ENCODE measurements at regions not wholly inside any gene's neighbourhood (a gene's known extent, or its start where the extent isn't known, plus 50 kb on each side); places are given as distances from the start of the nearest gene placed in this dataset.
A peak's percentile ranks its signal among the peaks of the same experiment; 100 is the strongest.
"Not testable (repeated sequence)": the region's sequence is repeated elsewhere in the genome, so short reads cannot be mapped to it uniquely, and the experiment has no call there.

GRCh38 chr15:44817797-44818196 is 81.5 kb downstream of the TRIM69 start:
- DNase-seq (ENCODE audit: low read depth): peak; percentile 41

DNA sequence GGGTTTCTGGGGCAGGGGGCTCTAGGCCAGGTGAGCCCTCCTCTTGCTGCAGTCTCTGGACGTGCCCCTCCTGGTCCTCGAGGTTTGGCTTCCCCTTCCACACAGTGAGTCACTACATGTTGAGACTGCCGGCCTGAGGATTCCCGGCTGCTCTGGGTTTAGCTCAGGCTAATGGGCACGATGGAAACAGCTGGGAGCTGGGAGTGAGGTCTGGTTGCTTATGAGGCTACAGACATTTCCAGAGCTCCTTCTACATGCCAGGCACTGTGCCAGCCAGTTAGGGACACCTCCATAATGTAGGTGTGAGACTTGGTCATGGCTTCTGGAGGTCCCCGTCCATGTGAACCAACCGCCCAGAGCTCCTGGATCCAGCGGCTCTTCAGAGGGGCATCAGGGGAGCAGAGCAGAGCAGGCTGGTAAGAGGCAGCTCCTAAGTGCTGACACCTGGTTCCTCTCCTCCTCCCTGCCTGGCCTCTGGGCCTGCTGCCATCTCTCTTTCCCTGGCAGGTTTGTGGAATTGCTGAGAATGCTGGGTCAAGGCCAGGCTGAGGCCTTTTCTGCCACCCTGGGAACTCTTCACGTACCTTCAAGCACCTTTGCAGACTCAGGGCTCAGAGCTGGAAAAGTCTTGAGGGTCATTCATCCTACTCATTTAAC is 83.1 kb downstream of the TRIM69 start:
- peak; percentile 35 for DNase-seq (ENCODE audit: low read depth)

- DNase-seq (ENCODE audit: low read depth): not testable (repeated sequence)
Observed at GRCh38 chr15:44820535-44820934, 84.2 kb downstream of the TRIM69 start.

DNA sequence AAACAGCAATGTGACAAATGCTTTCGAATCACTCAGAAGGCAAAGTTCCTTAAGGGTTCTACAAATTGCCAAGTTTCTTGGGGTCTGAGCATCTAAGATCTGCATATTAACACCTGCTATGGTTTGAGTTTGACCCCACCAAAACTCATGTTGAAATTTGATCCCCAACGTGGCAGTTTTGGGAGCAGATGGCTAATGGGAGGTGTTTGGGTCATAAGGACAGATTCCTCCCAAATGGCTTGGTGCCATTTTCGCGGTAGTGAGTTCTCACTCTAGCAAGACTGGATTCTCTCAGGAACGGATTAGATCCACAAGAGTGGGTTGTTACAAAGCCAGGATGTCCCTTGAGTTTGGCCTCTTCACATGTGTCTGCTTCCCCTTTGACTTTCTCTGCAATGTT is 84.6 kb downstream of the TRIM69 start:
- peak; percentile 34 for DNase-seq (ENCODE audit: low read depth)

GRCh38 chr15:44824277-44825145 is 88.2 kb downstream of the TRIM69 start:
- DNase-seq (ENCODE audit: low read depth): not testable (repeated sequence)

- not testable (repeated sequence) for DNase-seq (ENCODE audit: low read depth)
Observed at GRCh38 chr15:44826583-44826982, 90.3 kb downstream of the TRIM69 start.

GRCh38 chr15:44828229-44828914 is 92.0 kb downstream of the TRIM69 start:
- not testable (repeated sequence) for DNase-seq (ENCODE audit: low read depth)

DNA sequence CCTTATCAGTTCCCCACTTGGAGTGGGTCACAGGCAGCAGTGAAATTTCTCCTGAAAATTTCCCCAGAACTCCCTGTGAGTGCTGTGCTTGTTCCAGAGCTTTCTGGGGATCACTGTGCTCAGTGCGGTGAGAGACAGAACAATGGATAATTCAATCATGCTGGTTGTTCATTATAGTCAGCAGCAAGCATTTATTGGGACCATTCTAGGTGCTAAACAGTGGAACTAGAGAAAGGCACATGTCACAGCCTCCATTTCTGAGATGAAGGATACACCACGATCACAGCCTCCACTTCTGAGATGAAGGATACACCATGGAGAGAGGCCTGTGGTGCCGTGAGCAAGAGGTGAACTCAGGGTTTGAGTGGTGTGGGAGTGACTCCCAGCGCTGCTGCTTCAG is 92.8 kb downstream of the TRIM69 start:
- not testable (repeated sequence) for DNase-seq (ENCODE audit: low read depth)

GRCh38 chr15:44830692-44831408 is 94.5 kb downstream of the TRIM69 start:
- DNase-seq (ENCODE audit: low read depth): peak; percentile 76

DNA sequence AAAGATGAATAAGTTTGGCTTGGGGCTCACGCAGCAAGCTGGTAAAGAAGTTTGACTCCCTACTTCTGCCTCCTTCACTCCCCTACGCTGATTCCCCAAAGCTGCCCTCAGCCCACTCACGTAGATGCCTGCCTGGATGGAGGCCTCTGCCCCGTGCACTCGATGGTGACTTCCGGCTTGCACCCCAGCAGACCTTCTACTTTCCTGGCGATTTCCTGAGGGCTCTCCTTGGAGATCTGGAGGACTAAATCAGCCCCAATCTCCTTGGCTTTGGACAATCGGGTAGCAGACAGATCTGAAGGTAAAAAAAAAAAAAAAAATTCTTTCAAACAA is 95.0 kb downstream of the TRIM69 start:
- DNase-seq (ENCODE audit: low read depth): not testable (repeated sequence)

DNA sequence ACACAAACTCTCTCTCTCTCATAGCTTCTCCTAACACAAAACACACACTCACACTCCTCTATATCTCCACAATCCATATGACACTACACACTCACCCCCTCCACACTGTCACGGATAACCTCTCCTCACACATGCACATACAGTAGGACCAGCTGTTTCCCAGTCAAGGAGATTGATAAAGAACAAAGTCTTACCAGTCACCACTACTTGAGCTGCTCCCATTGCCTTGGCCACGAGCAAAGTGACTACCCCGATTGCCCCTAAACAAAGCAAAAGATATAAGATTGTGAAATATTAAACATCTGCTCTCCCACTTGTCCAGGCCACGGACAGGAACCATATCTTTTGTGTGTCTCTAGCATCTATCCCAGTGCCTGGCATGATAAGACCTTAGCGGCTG is 95.8 kb downstream of the TRIM69 start:
- DNase-seq (ENCODE audit: low read depth): not testable (repeated sequence)

DNA sequence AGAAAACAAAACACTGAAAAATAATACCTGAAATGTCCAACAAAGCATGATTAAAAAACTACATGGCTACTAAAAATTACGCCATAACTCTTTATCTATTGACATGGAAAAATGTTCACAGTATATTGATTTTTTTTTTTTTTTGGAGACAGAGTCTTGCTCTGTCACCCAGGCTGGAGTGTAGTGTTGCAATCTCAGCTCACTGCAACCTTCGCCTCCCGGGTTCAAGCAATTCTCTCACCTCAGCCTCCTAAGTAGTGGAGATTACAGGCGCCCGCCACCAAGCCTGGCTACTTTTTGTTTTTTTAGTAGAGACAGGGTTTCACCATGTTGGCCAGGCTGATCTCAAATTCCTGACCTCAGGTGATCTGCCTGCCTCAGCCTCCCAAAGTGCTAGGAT is 96.8 kb downstream of the TRIM69 start:
- not testable (repeated sequence) for DNase-seq (ENCODE audit: low read depth)

GRCh38 chr15:44833761-44834160 is 97.4 kb downstream of the TRIM69 start:
- DNase-seq (ENCODE audit: low read depth): not testable (repeated sequence)

DNA sequence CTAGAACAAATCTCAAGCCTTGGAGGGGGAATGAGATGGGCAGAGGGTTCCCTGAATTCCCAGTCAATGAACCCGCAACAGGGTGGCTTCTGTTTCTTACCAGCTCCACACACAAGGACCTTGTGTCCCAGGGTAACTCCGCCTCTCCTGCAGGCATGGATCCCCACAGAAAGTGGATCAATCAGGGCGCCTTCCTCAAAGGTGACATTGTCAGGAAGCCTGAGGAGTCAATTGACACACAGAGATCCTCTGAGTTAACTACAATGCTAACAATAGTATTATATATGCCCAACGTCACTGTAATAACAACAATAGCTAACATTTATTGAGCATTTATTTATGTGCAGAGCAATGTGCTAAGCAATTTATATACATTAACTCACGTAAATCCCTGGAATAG is 98.8 kb downstream of the TRIM69 start:
- not testable (repeated sequence) for DNase-seq (ENCODE audit: low read depth)

GRCh38 chr15:44836094-44836493 is 99.8 kb downstream of the TRIM69 start:
- DNase-seq (ENCODE audit: low read depth): peak; percentile 65

DNA sequence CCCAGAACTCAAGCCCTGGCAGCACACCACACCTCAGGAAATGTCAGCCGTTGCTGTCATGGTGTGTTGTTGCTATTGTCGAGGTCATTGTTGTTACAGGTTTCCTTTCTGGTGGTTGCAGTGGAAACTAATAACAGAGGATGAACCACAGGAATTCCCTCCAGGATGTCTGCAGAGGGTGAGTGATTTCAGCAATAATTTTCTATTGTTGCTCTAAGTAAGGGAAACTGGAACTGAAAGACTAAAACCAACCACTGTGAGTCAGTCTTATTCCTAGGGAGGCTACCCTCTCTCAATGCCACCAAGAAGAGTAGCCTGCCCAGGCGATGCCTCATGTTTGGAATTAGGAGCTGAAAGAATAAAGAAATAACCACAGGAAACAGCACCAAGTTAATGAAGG is 102.6 kb downstream of the TRIM69 start:
- peak; percentile 89 for DNase-seq (ENCODE audit: low read depth)

DNA sequence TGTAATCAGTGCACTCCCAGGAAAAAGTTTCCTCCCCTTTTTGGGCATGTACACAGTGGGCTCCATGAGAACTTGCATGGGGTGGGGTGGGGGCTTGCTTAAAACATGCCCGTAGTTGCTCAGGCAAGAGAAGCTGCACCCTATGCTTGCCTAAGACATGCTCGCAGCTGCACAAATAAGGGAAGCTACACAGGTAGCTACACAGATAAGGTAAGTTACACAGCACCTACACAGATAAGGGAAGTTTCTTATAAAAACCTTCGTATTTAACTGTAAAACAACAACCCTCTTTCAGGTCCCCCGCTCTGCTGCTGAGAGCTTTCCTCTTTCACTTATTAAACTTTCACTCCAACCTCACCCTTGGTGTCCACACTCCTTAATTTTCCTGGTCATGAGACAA is 105.4 kb downstream of the TRIM69 start:
- DNase-seq (ENCODE audit: low read depth): not testable (repeated sequence)

GRCh38 chr15:44842883-44843282 is 106.6 kb downstream of the TRIM69 start:
- DNase-seq (ENCODE audit: low read depth): not testable (repeated sequence)

DNA sequence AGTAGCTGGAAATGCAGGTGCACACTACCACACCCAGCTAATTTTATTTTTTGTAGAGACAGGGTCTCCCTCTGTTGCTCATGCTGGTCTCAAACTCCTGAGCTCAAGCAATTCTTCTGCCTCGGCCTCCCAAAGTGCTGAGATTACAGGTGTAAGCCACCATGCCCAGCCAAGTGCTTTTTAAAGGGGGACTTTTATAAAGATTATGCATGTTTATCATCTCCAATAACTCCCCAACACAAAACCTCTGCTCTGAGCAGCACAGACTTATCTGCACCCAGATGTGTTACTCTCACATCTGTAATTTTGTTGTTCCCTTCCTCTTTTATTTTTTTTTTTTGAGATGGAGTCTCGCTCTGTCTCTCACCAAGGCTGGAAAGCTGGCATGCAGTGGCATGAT is 108.6 kb downstream of the TRIM69 start:
- DNase-seq (ENCODE audit: low read depth): not testable (repeated sequence)

DNA sequence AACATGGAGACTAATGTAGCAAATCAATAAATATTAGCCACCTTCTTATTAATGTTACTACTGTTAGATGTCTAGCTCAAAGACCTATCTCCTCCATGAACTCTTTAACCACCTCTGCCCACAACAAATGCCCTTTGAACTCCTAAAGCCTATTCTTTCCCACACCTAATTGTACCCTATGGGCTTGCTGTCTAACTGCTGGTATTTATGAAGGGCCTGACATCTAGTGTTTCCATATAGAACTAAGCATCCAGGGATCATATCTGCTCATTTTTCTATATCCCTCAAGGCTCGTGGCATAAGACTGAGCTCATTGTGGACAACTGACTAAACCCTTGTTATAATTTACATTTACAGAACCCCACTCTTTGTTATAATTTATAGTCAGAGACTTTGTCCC is 109.8 kb downstream of the TRIM69 start:
- DNase-seq (ENCODE audit: low read depth): not testable (repeated sequence)

- not testable (repeated sequence) for DNase-seq (ENCODE audit: low read depth)
Observed at GRCh38 chr15:44847555-44847954, 108.9 kb upstream of the TERB2 start.

- peak; percentile 29 for DNase-seq (ENCODE audit: low read depth)
Observed at GRCh38 chr15:44848859-44849258, 107.6 kb upstream of the TERB2 start.

Measured in M059J (cell line).